ENCODE measurements at regions not wholly inside any gene's neighbourhood (a gene's known extent, or its start where the extent isn't known, plus 50 kb on each side); places are given as distances from the start of the nearest gene placed in this dataset.

DNA sequence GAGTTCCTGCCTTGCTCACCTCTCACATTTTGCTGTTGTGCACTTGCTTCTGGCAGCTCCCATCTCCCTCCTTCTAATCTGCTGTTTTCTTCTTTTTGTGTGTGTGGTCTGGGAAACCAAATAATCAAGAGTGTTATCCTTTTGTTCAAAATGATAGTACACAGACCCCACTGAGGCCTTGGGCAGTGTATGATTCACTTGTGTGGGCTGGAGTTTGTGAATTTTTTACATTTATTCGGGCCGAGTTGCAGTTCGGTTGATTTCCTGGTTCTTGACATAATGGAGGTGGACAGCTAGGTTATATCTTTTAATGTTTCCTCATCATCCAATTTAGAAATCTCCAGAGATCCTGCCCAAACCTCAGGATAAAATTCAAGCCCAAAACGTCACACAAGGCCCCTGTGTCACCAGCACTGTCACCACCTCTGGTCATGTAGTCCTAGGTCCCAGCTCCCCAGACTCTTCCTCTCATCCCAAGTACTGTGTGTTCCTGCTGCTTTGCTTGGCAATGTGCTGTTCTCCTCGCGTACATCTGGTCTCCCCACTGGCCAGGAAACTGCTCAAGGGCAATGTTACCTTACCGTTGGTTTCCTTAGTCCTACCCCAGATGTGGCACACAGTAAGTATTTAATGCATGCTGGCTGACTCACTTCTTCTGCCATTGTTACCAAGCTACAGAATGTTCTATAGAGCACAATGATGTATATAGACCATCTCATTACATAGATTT is 55.7 kb upstream of the PHACTR2 start:
- no peak for DNase-seq

DNA sequence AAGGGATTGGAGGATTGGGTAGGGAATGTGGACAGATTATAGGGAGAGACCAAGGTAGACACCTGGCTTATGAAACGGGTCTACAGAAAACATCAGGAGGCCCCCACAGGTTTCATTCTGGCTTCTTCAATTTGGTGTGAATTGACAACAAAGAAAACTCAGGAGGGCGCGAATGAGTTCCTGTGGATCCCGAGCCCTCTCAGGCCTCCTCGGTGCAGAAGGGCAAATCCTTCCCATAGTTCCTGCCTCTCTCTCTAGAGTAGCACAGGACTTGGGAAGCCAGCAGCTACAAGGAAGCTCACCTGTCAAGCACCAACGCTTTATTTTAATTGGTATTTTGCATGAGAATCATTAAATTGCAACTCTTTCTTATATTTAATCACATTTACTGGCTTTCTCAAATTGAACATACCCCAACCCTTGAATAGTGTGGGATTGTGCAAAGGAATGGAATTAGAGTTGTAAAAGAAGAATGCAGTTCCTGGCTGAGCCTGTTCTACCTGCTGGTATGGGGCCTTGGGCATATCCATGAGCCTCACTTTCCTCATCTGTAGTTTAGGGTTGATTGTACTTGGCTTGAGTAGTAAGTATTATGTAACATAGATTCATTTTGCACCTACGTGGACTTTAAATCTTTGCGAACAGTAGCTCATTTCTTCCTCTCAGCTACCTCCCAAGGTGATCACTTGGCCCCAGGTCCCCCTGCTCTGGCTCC is 56.4 kb upstream of the PHACTR2 start:
- no peak for DNase-seq

DNA sequence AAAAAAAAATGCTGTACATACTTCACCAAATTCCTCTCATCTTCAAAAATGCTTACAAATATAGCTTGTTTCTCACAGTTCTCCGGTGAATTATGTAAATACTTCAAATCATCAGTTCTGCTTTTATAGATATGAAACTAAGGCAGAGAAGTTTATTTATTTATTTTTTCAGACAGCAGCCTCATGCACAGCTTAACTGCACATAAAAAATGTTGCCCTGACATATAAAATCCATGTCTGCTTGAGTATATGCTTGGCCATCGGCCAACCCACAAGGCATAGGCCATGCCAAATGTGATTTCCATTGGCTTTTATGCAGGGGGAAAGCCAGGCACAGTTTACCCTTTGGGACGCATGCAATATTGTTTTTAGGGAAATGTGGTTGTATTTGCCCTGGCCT is 57.3 kb upstream of the PHACTR2 start:
- DNase-seq, result no peak

GRCh38 chr6:143619824-143620401 is 57.9 kb upstream of the PHACTR2 start:
- DNase-seq, result no peak

DNA sequence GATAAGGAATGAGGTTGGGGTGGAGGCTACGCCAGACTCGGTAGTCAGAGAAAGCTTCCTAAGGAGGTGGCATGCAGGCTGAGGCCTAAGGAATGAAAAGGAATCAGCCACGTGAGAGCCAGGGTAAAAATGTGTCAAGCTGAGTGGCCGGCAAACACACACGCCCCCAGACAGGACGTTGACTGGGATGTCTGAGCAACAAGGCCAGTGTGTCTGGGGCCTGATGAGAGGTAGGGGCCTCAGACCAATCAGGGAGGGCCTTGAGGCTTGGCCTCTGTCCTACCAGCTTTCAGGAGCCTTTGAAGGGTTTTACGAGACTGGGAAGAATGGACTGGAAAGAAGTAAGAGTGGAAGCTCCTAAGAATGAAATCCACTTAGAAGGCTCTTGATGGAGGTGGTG is 61.0 kb upstream of the PHACTR2 start:
- DNase-seq, result no peak

- DNase-seq, result no peak
Measured at GRCh38 chr6:143615785-143616184, 62.0 kb upstream of the PHACTR2 start.

GRCh38 chr6:143614235-143614634 is 63.5 kb upstream of the PHACTR2 start:
- no peak for DNase-seq

GRCh38 chr6:143613749-143614148 is 64.0 kb upstream of the PHACTR2 start:
- no peak for DNase-seq

DNA sequence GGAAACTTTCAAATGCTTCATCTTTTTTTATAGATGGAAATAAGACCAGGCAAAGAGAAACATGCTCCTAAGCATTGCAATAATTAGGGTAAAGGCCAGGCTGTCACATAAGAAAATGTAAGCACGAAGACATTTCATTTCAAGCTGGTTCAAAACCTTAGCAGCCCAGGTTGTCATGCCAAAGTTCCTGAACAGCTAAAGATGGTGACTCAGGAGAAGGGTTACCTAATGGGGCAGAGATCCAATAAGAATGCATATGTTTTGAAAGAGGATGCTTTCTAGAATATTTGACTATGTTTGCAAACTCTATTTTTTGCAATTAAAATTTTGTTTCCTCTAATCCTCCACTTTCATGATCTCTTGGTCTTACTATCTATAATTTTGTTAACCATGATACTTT is 65.6 kb upstream of the PHACTR2 start:
- DNase-seq, result no peak

GRCh38 chr6:143611580-143611979 is 66.2 kb upstream of the PHACTR2 start:
- DNase-seq, result no peak

GRCh38 chr6:143609972-143610371 is 67.8 kb upstream of the PHACTR2 start:
- no peak for DNase-seq

GRCh38 chr6:143609501-143609900 is 68.3 kb upstream of the PHACTR2 start:
- DNase-seq, result no peak

DNA sequence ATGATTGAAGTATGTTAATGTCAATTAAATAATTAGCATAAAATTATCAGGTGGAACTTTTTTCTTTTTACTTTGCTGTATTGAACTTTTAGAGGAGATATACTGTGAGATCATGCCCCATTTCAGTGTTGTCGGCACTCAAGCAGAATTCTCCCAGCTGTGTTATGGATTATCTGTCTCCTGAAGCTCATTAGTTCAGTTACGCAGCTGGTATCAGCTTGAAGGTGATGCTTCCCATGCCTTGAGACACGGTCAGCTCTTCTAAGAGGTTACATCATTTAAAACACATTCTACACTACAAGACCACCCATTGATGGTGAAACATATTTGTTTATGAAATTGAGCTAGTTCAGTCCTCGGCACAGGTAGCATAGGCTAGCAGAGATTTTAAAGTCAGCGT is 68.9 kb upstream of the PHACTR2 start:
- DNase-seq, result no peak

- DNase-seq, result no peak
Measured at GRCh38 chr6:143607974-143608373, 69.8 kb upstream of the PHACTR2 start.

GRCh38 chr6:143607168-143607567 is 70.6 kb upstream of the PHACTR2 start:
- DNase-seq, result no peak

- DNase-seq, result no peak
Measured at GRCh38 chr6:143605906-143606521, 71.8 kb upstream of the PHACTR2 start.

- DNase-seq, result no peak
Measured at GRCh38 chr6:143603455-143603854, 74.3 kb upstream of the PHACTR2 start.

- DNase-seq, result no peak
Measured at GRCh38 chr6:143601504-143601903, 76.3 kb upstream of the PHACTR2 start.

GRCh38 chr6:143600821-143601220 is 76.9 kb upstream of the PHACTR2 start:
- no peak for DNase-seq

DNA sequence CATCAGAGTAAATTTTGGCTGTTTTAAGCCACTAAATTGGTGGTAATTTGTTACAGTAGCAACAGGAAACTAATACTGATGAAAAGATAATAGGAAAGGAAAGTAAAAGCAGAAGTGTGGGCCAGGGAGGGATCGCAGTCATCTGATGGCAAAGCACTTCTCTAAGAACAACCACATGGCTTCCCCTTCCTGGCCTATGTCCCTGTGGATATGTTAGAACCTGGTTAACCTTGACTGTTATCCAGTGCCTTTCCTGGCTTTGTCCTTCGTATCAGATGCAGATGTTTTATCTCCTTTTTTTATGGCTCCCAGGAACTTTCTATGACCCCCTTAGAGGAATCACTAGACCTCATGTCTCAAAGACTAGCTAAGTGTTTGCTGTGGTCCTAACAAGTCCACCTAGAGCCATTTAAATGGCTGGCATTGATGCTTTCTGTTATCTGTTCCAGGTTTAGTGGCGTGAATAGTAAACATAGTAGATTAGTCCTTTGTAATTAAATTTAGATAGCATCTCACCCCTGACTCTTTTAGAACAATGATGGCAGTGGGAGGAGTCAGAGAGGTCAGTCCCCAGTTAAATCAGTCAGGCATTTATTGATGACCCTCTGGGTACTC is 79.2 kb upstream of the PHACTR2 start:
- DNase-seq, result peak; percentile 23

GRCh38 chr6:143596866-143597265 is 80.9 kb upstream of the PHACTR2 start:
- no peak for DNase-seq

DNA sequence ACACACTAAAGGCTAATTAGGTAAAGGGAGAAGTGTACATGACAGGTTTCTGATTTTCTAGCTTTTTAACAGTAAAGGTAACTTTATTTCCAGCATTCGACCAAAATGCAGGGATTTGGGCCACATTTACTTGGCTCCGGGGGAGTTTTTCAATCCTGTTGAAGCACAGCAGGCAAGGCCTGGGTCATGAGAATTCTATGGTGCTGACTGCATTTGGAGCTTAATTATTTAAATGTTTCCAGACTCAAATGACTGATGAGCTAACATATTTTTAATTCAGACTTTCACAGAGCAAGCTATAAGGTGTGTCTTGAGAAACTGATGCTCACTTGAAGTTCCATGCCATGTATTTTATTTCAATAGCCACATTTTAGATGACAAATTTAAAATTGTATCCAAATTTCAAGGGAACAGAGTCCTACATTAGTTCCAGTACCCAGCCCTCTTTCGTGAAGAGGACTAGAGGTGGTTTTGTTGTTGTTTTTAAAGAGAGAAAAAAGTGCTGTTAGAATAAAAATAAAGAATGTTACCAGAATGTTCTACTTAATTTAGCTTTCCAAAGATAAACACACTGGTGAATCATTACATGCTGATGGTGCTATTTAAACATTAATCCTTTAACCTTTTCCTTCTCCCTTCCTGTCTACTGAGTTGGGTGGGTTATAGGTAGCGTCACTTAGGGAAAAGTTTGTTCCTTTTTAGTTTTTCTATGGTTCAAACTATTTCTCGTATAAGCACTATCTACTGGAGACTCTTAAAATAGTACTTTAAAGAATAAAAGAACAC is 82.3 kb upstream of the PHACTR2 start:
- DNase-seq, result no peak

- DNase-seq, result peak; percentile 26
Measured at GRCh38 chr6:143594647-143595046, 83.1 kb upstream of the PHACTR2 start.
